ENCODE measurements at regions not wholly inside any gene's neighbourhood (a gene's known extent, or its start where the extent isn't known, plus 50 kb on each side); places are given as distances from the start of the nearest gene placed in this dataset.
A peak's percentile ranks its signal among the peaks of the same experiment; 100 is the strongest.

DNA sequence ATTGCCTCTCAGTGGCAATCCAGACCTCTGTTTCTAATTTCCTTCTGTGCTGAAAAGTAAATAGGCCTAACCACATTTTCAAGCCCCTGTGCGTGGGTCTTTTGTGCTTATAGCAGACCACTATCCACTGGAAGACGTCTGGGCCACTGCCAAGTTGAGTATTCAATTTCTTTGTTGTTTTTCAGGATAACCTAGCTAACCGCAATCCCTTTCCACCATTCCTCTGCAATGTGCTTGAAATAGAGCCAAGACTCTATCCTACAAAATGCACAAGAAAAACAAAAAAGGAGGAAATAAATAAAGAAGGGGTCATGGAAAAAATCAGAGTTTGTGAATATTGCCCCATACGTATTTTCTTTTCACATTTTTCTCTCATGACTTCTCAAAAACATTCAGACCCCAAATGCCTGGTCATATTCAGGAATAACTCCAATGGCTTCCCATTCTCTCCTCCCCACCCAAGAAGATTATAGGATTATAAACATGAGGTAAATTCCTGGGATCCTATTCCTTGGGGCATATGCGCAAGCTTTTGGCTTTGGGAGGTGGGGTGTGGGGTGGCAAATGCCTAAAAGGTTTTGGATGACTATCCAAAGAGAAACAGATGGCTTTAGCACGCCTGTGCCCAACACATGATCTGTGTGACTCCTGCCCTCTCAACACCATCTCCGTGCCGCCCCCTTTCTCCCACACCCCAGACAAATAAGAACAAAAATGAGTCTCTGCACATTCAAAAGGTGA lies 217.9 kb upstream of the THBS1 start:
- intact Hi-C loops (cut with micrococcal nuclease), result loop anchor here (1.0 to 2.0 kb wide), 14 partner anchors 63 to 654 kb away; no protein-coding TSS in a partner anchor
- peak; percentile 48 for TF ChIP-seq POLR2A (IDR thresholded peaks at IDR 0.05; ENCODE audit: low read depth, low read length)
- TF ChIP-seq POLR2AphosphoS5 (IDR thresholded peaks at IDR 0.05; ENCODE audit: insufficient read depth, low read depth, low read length), result peak; percentile 90
- no peak for TF ChIP-seq EZH2 (IDR thresholded peaks at IDR 0.05; ENCODE audit: borderline replicate concordance, low read depth, low read length, severe bottlenecking)
- TF ChIP-seq, protein P1, sequence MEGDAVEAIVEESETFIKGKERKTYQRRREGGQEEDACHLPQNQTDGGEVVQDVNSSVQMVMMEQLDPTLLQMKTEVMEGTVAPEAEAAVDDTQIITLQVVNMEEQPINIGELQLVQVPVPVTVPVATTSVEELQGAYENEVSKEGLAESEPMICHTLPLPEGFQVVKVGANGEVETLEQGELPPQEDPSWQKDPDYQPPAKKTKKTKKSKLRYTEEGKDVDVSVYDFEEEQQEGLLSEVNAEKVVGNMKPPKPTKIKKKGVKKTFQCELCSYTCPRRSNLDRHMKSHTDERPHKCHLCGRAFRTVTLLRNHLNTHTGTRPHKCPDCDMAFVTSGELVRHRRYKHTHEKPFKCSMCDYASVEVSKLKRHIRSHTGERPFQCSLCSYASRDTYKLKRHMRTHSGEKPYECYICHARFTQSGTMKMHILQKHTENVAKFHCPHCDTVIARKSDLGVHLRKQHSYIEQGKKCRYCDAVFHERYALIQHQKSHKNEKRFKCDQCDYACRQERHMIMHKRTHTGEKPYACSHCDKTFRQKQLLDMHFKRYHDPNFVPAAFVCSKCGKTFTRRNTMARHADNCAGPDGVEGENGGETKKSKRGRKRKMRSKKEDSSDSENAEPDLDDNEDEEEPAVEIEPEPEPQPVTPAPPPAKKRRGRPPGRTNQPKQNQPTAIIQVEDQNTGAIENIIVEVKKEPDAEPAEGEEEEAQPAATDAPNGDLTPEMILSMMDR (IDR thresholded peaks at IDR 0.05; ENCODE audit: extremely low read depth in 1 of 2, insufficient read depth in 1 of 2, low read depth in 1 of 2, low read length in 2 of 2), result no peak
- TF ChIP-seq, protein P2, sequence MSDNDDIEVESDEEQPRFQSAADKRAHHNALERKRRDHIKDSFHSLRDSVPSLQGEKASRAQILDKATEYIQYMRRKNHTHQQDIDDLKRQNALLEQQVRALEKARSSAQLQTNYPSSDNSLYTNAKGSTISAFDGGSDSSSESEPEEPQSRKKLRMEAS (IDR thresholded peaks at IDR 0.05; ENCODE audit: insufficient read depth, insufficient read length), result no peak
- peak; percentile 81 for TF ChIP-seq GATA2 (IDR thresholded peaks at IDR 0.05; ENCODE audit: insufficient read depth, insufficient read length, low read depth, low read length)
- TF ChIP-seq FOS (IDR thresholded peaks at IDR 0.05; ENCODE audit: borderline replicate concordance, insufficient read depth, low read length), result peak; percentile 80
- peak; percentile 12 for TF ChIP-seq MYC (IDR thresholded peaks at IDR 0.05; ENCODE audit: low read depth, low read length)
- peak; percentile 90 for TF ChIP-seq JUN (IDR thresholded peaks at IDR 0.05; ENCODE audit: borderline replicate concordance, insufficient read depth, insufficient read length, low read depth)
- no peaks in the 10 kb centered on the region for H3K36me3 ChIP-seq (ENCODE audit: control insufficient read depth in 2 of 2, extremely low read depth in 1 of 2, insufficient read depth in 2 of 2, low read length in 2 of 2)
- ChIA-PET CTCF (interaction anchor here (0.7 to 5.4 kb wide), 9 partner anchors 67 to 655 kb away, joined by 3 to 72 read pairs (median 4); partner anchors contain the start of gene THBS1), POLR2A (interaction anchor here (1.0 to 5.1 kb wide), 7 partner anchors 67 to 223 kb away, joined by 4 to 86 read pairs (median 7); partner anchors contain the start of gene THBS1)
- peaks cover 87% of the 10 kb centered on the region for H3K4me1 ChIP-seq (ENCODE audit: control insufficient read depth, extremely low read depth, insufficient read depth, low read length)
- H3K9me3 ChIP-seq (replicated peaks; ENCODE audit: control insufficient read depth, insufficient read depth, low read length), result no peaks in the 10 kb centered on the region
- DNase-seq (ENCODE audit: low read depth, low spot score) (peak; percentile 99), FAIRE-seq (peak; percentile 87)
- no peaks in the 10 kb centered on the region for H3K27me3 ChIP-seq (ENCODE audit: control insufficient read depth in 2 of 2, insufficient read depth in 2 of 2, low read length in 2 of 2)
- H3K27ac ChIP-seq (ENCODE audit: insufficient read depth, low read depth, low read length), result peak overlapping the region; percentile 100
- H4K20me1 ChIP-seq (replicated peaks; ENCODE audit: control insufficient read depth, extremely low read depth, insufficient read depth, low read length), result no peaks in the 10 kb centered on the region
- peaks cover 2% of the 10 kb centered on the region for H3K79me2 ChIP-seq (ENCODE audit: control insufficient read depth, insufficient read depth, low read length)
- H3K9me1 ChIP-seq (replicated peaks; ENCODE audit: control insufficient read depth, extremely low read depth, insufficient read depth, low read length), result no peaks in the 10 kb centered on the region
- no TSS peak for BruUV-seq (replicated peaks)
- peak overlapping the region; percentile 72 for H3K4me2 ChIP-seq (ENCODE audit: insufficient read depth, low read length)
- H2AFZ ChIP-seq (ENCODE audit: low read depth, low read length), result no peak overlapping the region
- no peak overlapping the region for H3K4me3 ChIP-seq (replicated peaks in 1 of 3; ENCODE audit: insufficient read depth in 1 of 3, low read depth in 1 of 3, low read length in 3 of 3)
- H3K9ac ChIP-seq (replicated peaks; ENCODE audit: extremely low read depth, insufficient read depth, low read length), result peak overlapping the region; percentile 71
- dilution Hi-C loops (cut with MboI; ENCODE audit: extremely low pct_ligation_motif_present, low sequenced_read_pairs), result loop anchor here (25.0 kb wide), 1 partner anchor 176 kb away; no protein-coding TSS in a partner anchor

All from endothelial cell of umbilical vein (primary cell).